NK-92 treated with Interleukin-12 subunit alpha and Interleukin-12 subunit beta, amount 100 ng/mL, for 24 hours (cell line): ENCODE measurements at regions not wholly inside any gene's neighbourhood (a gene's known extent, or its start where the extent isn't known, plus 50 kb on each side); places are given as distances from the start of the nearest gene placed in this dataset.
"Not testable (repeated sequence)": the region's sequence is repeated elsewhere in the genome, so short reads cannot be mapped to it uniquely, and the experiment has no call there.

Experiments
- DNase-seq: peaks from one replicate; lab custom pipeline; 2025; lab: John Stamatoyannopoulos, UW

DNA sequence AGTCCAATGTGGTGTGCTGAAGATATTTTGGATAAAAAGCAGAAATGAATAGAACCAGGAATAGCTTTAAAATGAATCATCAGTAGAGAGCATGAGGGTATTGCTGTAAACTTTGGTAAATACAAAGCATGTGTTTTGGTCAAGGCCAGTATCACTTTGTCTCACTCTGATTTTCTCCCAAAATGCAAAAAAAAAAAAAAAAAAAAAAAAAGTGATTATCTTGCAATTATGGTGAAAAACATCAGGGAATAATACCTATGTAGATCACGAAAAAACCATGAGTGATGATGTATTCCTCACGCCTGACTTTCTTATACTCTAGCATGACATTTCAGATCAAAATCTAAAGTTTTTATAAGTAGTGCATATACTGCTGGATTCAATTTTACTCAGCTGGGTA lies 897.9 kb upstream of the FAT3 start:
- DNase-seq: no peak

DNA sequence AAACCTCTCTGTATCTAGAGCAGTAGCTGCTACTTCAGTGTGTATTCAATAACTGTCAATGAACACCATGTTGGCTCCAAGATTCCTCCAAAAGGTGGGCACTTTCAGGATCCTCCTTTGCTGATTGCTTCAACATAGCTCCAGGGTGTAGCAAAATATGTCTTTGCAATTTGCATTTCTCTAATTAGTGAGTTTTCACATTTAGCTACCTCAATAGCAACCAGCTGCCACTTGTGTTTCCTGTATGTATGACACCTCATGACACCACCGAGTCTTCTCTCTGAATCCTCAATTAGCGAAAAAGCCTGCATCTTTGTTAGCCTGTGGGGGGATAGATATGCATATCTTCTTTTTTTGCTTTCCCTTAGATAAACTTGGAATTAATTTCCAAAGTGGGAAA lies 898.3 kb upstream of the FAT3 start:
- no peak for DNase-seq

DNA sequence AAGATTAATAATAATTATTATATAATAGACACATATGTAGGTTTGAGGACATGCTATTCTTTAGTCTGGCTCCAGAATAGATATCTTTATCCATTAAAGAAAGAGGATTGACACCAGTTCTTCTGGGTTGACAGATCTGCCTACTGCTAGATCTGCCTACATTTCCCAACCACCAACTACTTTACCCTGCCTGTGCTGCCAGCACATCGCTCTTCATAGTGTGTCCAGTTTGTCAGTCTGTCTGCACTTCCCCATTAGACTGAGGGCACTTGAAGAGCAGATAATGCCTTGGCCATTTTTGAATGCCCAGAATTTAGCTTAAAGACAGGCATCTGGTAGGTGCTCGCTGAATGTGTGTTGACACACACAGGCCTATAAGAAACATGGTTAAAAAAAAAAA lies 910.1 kb upstream of the FAT3 start:
- no peak for DNase-seq

DNA sequence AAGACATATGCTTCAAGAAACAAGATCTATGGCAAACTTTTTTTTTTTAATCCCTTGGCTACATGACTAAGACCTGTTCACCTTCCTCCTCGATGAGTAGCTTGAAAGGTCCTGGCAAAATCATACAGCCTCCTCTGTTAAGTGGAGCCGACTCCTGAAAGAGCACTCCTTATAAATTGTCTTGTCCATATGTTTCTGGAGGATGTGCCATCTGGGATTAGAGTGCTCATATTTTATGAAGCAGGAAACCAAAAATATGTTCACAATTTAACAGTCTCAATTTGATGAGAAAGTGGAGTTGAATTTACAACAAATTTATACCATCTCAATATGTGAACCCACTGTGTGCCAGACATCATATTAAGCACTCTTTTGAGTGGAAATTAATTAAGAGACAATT lies 912.1 kb upstream of the FAT3 start:
- DNase-seq: no peak

DNA sequence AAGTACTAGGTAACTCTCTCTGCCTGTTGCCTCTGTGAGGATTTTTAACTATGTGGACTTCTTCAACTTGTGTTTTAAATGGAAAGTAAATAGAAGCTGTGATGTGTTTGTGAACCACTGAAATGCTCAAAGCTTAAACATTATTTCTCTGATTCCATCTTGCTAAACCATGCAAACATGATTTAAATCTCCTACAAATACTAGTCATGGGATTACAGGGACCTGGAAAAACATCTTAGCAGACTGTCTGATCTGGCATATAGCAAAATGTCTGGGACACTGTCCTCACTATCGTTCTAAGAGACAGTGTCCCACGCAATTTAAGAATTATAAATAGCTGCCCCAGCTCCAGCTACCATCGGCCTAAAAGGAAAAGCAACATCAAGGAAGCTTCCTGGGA lies 914.5 kb upstream of the FAT3 start:
- no peak for DNase-seq

DNA sequence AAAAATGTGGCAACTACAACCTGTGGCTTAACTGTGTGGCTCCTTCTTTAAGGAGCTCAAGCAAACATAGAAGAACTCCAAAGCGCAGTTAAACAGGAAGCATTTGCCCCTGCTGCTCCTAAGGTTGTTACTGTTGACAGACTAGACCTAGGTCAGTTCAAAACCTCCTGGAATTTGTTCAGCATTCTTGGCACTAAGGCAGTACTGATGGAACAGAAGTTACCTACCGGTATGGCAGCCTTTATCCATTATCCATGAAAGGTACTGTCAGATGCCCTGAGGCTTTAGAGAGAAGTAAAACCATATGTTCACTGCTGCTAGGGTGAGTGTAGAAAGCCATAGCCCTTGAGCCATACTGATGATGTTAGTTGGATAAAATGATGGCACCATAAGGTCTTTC lies 916.5 kb upstream of the FAT3 start:
- no peak for DNase-seq

DNA sequence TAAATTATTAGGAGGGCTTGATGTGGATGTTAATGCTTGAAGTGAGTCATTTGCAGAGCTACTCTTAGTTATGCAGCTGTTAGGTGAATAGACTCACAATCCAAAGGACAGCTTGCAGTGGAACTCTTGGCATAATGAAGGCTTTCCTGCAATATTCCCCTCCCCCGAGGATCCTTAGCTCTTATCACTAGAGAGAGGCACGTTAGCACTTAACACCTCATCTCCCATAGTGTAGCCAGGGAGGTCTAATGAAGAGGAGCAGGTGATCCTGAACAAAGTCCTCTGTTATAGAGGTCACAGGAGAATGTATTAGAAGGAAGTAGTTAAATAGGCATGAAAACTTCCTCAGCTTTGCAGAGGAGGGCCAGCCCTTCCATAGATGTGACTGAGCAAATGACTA lies 919.2 kb upstream of the FAT3 start:
- no peak for DNase-seq

DNA sequence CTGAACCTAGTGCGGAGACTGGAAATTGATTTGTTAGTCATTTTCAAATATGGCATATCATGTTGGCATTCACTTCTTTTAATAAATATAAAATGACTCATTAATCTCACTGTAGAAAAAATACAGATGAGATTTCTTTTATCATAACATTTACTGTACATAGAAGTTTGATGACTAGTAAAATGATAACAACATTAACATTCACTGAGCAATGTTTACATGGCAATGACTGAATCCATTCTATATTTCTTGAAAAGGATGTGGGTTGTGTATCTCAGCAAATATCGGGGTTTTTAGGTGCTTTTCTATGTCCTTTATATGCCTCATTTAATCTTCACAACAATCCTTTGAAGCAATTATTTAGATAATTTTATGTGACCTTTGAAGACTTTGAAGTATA lies 920.9 kb upstream of the FAT3 start:
- no peak for DNase-seq

DNA sequence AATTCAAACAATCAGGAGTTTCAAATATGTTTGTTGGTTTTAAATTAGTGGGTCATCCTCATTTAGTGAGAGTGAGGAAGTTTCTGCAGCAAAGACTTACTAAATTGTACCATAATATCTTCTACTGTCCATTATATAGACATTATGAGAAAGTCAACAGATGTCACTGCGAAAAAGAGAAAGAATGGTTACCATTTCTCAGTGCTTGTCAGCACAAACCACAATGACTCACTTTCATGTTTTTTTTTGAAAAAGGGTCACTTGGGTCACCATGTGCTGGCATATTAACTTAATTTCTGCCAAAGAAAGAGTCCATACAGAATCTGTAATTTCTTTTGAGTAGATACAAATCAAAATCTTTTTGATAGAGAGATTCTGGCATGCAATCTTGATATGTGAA lies 924.6 kb upstream of the FAT3 start:
- DNase-seq: no peak

DNA sequence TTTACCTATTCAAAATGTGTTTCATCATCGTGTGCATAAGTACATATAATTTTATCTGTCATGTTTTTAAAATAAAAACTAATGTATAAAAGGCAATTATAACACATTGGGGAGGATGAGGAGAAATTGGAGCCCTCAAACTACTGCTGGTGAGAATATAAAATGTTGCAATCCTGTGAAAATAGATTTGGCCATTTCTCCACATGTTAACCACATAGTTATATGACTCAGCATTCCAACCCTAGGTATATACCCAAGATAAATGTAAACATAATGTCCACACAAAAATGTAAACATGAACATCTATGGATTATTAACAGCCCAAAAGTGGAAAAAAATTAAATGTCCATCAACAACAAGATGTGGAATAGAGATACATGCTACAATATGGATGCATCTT lies 928.0 kb upstream of the FAT3 start:
- no peak for DNase-seq

DNA sequence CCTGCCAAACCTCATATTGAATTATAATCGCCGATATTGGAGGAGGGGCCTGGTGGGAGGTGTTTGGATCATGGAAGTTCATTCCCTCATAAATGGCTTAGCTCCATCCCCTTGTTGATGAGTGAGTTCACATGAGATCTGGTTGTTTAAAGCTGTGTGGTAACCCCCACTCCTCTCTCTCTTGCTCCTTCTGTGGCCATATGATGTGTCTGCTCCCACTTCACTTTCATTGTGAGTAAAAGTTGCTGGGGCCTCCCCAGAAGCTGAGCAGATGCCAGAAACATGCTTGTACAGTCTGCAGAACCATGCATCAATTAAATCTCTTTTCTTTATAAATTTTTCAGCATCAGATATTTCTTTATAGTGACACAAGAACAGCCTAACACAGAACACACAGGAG lies 929.0 kb upstream of the FAT3 start:
- no peak for DNase-seq

DNA sequence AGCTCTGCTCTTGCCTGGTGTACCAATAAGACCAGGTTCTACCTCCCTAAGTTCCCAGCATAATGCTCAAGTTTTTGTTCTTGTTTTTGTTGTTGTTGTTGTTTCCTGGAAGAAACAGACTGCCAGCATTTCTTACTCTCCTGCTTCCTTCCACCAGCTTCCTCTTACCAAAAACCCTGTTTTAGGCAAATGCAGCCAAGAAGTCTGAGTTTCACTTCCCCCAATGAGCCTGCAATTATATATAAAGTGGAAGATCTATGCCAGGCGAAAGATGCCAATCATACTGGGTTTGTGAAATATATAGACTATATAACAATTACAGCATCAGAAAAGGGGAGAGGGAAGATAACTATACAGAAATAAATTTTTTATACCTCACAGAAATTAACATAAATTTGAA lies 931.5 kb upstream of the FAT3 start:
- DNase-seq: no peak

DNA sequence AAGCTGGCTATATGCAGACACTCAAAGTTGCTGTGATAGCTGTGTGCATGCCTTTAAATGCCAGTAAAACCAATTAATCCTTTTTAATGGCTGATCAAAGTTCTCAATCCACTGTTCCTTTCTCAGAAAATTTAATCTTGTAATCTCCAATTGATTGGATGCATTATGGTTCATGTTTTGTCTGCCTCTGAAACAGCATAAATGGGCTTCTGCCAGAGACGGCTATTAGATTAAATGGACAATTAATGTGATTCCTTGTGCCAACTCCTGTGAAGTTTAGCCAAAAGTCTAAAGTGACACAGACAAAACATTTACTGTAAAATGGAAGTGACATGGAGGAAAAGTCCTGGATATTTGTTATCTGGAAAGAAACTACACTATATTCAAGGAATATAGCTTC lies 952.5 kb upstream of the FAT3 start:
- no peak for DNase-seq

DNA sequence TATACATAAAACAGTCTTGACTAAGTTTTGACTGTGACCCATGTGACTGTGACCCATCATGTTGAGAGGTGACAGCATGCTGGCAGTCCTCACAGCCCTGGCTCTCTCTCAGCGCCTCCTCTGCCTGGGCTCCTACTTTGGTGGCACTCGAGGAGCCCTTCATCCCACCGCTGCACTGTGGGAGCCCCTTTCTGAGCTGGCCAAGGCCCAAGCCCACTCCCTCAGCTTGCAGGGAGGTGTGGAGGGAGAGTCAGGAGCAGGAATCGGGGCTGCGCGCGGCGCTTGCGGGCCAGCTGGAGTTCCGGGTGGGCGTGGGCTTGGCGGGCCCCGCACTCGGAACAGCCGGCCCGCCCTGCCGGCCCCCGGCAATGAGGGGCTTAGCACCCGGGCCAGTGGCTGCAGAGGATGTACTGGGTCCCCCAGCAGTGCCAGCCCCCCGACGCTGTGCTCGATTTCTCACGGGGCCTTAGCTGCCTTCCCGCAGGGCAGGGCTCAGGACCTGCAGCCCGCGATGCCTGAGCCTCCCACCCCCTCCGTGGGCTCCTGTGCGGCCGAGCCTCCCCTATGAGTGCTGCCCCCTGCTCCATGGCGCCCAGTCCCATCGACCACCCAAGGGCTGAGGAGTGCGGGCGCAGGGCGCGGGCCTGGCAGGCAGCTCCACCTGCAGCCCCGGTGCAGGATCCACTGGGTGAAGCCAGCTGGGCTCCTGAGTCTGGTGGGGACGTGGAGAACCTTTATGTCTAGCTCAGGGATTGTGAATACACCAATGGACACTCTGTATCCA lies 955.9 kb upstream of the FAT3 start:
- DNase-seq: not testable (repeated sequence)

DNA sequence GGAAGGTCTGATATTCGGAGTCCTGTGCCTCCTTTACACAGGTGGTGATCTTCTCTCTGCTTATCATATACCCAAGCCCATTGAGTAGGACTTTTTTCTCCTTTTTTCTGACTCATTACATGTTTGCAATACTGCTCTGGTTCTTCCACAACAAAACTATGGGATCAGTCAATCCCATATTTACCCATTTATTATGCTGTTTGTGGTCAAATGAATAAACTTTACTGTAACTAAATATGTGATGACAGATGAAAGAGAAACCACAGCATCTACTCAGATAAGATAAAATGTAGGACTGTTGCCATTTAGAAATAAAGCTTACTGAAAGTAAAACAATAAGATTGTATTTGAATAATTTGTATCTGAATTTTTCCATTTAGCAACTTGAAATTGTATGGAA lies 958.7 kb upstream of the FAT3 start:
- no peak for DNase-seq

DNA sequence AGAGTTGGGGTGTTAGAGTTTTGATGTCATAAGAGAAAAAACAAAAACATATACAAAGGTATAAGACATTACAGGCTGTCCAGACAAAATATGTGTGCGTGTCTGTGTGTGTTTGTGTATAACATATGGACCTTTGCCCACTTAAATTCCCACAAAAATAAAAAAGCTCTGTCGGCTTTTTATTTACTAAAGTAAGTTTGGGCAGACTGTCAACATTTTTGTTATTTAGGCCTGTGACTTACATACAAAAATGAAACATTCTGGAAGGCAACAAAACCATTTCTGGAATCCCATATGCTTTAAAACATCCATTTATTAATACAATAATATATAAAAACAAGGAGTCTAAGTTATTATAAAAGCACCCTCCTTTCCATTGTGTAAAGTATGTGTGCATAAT lies 960.1 kb upstream of the FAT3 start:
- no peak for DNase-seq

DNA sequence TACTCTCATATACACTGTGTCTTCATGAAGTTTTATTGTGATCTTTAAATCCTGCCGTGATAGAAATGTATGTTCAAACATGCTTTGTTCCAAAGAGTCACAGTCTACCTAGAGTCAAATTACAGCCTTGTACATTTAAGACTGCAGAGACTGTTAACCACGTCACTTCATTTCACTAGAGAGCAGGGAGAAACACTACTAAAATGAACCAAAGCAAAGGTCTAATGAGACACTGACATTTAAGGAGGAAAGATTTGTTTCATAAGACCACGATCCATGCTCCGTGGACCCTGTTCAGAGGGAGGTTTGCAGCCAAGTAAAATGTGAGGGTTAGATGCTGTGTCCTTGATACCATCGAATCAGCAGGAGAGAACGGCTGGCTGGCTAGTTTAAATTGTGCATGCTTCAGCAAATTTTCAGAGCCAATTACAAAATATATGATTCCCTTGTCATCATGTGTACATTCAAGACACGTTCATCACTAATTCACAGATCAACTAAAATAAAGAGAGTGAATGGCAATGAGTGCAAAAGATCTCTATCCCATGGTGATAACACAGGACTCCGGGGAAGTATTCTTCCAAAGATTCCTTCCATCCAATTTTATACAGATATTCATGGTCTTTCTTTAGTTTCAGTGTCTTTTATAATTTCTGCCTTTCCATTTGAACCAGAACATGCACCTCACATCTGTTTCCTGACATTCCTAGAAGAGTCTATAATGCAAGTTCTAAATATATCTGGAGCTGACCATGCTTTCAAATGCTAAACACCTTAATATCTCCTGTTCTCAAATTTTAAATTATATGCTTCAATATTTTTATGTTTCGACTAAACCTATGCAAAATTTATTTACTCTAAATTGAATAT lies 960.9 kb upstream of the FAT3 start:
- no peak for DNase-seq

DNA sequence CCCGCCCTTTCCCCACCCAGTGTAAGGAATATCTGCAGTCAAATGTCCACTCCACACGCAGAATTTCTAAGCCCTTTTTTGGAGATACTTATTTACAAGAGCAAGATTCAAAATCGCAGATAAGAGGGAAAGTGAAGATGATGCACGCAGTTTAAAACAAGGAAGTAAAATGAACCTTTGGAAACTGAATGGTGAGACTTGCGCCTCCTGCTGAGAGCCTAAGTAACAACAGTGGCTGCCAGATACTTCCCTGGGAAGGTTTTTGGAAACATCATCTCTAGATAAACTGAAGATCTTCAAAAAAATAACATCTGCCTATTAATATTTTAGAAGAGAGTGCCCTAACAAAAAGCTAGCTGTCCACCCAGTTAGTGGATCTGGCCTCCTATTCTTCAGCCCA lies 963.1 kb upstream of the FAT3 start:
- no peak for DNase-seq

DNA sequence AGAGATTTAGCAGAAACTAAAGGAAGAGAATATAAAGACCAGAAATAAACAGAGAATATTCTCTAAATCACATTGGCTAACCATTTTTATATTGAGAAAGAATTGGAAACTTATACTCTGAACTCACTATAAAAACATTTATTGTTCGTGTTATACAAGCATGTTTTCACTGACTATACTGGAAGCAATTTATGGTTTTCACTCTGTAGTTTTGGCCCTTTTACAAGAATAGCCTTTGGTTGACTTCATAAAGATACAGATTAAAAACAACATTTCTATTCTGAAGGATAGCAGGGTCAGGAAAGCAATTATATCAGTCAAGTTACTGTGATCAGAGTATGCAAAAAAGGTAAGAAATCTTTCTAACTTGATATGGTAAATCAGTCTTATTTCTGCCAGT lies 965.7 kb upstream of the FAT3 start:
- no peak for DNase-seq

DNA sequence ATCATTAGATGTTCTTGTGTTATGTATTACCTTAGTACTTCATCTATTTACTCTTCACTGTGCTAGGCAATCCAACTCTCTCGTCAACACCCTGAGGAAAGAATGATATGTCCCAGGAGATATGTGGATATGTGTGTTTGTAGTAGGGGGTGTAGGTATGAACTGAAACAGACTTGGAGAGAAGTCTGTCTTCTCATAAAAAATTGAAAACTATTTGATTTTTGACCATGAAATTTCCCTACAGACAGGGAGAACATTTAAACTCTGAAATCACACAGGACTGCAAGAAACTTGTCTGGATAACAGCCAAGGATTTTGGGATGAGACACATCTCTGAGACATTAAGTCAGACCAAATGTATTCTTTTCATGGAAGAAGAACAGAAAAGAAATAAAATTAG lies 967.0 kb upstream of the FAT3 start:
- no peak for DNase-seq

DNA sequence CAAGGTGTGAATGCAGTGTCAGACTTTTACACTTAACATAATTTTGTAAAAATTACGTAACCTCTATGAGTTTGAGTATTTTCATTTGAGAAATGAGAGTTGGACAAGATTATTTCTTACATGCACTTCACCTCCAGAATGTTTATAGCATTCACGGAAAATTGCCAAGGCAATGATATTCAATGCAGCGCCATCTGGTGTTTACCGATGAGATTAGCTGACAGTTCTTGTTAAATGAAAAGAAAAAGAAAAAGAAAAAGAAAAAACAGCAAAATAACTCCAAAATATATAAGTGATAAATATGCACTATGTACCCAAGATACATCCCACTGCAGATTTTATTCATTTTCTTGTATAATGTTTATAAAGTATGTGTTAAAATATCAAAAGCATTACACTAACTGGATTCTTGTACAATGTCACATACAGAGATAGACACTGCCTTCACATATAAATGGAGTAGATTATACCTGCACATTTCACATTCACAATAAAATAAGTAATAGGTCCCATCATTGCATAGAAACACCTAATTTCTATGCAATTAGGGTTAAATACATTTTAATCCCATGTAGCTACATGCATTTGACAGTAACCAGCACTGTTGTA lies 976.3 kb upstream of the FAT3 start:
- DNase-seq: no peak

DNA sequence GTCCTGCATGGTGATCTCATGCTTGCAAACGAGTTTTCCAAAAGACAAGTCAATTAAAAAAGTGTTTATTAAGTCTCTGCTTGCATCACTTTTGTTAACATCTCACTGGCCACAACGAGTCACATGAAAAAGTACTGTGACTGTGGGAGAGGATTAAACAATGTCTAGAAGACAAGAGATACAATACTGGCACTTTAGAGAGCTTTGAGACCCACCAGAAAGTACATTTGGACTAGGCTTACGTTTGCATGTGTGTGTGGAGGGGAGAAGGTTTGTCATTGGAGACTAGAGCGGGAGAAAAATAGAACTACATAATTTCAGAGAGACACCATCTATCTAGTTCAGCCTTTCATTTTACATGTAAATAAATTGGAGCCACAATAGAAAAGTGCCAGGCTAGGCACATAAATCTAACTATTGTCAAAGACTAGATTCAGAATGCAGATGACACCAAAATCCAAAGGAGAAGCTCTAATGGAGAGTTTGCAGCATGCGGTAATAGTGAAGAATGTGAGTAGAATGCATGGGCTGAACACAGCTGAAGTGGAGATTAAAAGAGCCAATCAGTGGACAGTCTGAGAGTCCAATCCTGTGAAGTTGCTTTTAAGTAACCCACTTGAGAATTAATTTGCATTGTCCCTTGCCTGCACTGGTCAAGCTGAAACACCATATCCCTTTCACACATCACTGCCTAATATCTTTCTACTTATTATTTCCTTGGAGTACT lies 977.4 kb upstream of the FAT3 start:
- no peak for DNase-seq

DNA sequence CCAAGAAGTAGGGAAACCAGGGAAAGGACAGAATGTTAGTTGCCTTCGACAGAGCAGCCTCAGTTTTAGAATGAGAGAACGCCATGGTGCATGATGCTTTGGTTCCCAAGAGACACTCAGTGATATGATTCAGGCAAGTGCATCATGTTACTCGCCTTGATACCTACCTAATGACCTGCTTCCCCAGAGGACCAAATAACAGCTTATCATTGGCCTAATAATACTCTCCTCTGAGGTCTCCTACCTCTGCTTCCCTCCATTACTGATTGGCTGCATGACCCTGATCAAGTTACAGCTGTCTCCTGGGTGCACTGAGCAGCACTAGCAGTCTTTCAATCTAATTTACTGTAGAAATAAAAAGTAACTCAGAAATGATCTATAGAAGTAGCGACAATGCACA lies 979.7 kb upstream of the FAT3 start:
- no peak for DNase-seq
